DND-41 (cell line): ENCODE measurements at regions not wholly inside any gene's neighbourhood (a gene's known extent, or its start where the extent isn't known, plus 50 kb on each side); places are given as distances from the start of the nearest gene placed in this dataset.

Source experiments
- EZH2 ChIP-seq: IDR thresholded peaks from 3 replicates; pipeline ENCODE4 v1.6.1; 2012; ENCODE audit warnings: borderline replicate concordance, low read depth, mild to moderate bottlenecking, moderate library complexity, low read length, inconsistent platforms; ENCODE audit not compliant: severe bottlenecking
- TF ChIP-seq, protein P1 (sequence below): IDR thresholded peaks from 2 replicates; pipeline ENCODE4 v1.5.1; 2012; ENCODE audit warnings: borderline replicate concordance, low read length, moderate library complexity, mild to moderate bottlenecking; ENCODE audit not compliant: poor library complexity, severe bottlenecking; ENCODE audit errors: extremely low read depth

DNA sequence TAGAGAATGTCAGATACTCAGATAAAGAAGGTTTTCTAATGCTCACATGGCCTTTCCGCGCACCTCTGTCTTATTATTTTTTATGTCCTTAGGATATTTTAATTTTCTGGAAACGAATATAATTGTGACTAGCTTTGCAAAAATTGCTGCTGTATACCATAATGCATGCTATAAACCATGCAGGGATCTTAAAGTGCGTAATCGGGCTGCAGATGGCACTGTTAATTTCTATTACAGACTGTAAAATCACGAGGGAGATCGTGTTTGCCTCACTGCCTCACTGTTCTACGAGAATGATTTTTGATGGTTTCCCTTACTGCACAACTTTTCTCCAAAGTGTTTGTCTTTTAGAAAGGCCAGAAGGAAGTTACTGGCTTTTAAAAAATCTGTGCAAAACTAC lies 356.1 kb downstream of the TUSC1 start:
- TF ChIP-seq, protein P1, sequence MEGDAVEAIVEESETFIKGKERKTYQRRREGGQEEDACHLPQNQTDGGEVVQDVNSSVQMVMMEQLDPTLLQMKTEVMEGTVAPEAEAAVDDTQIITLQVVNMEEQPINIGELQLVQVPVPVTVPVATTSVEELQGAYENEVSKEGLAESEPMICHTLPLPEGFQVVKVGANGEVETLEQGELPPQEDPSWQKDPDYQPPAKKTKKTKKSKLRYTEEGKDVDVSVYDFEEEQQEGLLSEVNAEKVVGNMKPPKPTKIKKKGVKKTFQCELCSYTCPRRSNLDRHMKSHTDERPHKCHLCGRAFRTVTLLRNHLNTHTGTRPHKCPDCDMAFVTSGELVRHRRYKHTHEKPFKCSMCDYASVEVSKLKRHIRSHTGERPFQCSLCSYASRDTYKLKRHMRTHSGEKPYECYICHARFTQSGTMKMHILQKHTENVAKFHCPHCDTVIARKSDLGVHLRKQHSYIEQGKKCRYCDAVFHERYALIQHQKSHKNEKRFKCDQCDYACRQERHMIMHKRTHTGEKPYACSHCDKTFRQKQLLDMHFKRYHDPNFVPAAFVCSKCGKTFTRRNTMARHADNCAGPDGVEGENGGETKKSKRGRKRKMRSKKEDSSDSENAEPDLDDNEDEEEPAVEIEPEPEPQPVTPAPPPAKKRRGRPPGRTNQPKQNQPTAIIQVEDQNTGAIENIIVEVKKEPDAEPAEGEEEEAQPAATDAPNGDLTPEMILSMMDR: no peak
- TF ChIP-seq EZH2: no peak
